Urinary bladder (tissue), 3 donors: ENCODE measurements at regions not wholly inside any gene's neighbourhood (a gene's known extent, or its start where the extent isn't known, plus 50 kb on each side); places are given as distances from the start of the nearest gene placed in this dataset.

Source experiments
- DNase-seq: peaks from one replicate; pipeline ENCODE4 v3.0.0-alpha.2; 2015; ENCODE audit errors: extremely low spot score
- H3K27ac ChIP-seq: one replicate; pipeline ENCODE4 v1.5.1; 2013; ENCODE audit warnings: low read depth, mild to moderate bottlenecking, moderate library complexity
- H3K36me3 ChIP-seq: one replicate; pipeline ENCODE4 v1.6.1; 2013; ENCODE audit warnings: mild to moderate bottlenecking, moderate library complexity; ENCODE audit not compliant: insufficient read depth
- H3K4me1 ChIP-seq: one replicate; pipeline ENCODE4 v1.6.1; 2013; ENCODE audit warnings: mild to moderate bottlenecking, moderate library complexity; ENCODE audit not compliant: insufficient read depth
- H3K4me3 ChIP-seq: one replicate; pipeline ENCODE4 v1.5.1; 2013; ENCODE audit warnings: low read depth, low read length
- WGBS: extraction: QIAGEN DNeasy Blood & Tissue Kit; methylation state at CpG from one replicate; pipeline ENCODE4 v1.1.7; 2013; 5-methylcytosine and 5-hydroxymethylcytosine counted together
- donor health status: healthy with polysubstance abuse.
- donor health status: healthy.

DNA sequence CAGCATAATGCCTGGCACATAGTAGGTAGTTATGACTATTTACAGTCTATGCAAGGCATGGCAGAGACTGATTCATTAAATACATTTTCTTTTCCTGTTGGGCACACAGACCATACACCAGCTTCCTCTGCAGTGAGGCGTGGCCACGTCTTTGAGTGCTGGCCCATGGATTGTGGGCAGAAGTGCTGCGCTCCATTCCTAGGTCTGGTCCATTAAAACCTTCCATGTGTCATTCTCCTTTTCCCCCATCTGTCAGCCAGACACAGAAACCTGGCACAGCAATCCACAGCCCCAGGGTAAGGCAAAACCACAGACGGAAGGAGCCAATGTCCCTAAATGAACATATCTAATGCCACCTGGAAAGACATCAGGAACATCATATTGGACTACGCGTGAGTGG is 141.9 kb downstream of the TTC32 start:
- Histone ChIP-seq H3K27ac (no peak overlapping the region), H3K4me1 (no peaks in the 10 kb centered on the region), H3K36me3 (no peaks in the 10 kb centered on the region), H3K4me3 (no peak overlapping the region)
- 81% methylated on average over 6 of the region's 6 CpGs for WGBS
- no peak for DNase-seq

GRCh38 chr2:19758658-19759057 is 143.1 kb downstream of the TTC32 start:
- no peaks in the 10 kb centered on the region for H3K4me1 ChIP-seq
- H3K27ac ChIP-seq = no peak overlapping the region
- DNase-seq = no peak
- no peaks in the 10 kb centered on the region for H3K36me3 ChIP-seq
- 82% methylated on average over 5 of the region's 5 CpGs for WGBS
- no peak overlapping the region for H3K4me3 ChIP-seq

- Histone ChIP-seq H3K4me3 (no peak overlapping the region), H3K36me3 (no peaks in the 10 kb centered on the region), H3K27ac (no peak overlapping the region), H3K4me1 (no peaks in the 10 kb centered on the region)
- DNase-seq = no peak
- 70% methylated on average over 3 of the region's 3 CpGs for WGBS
Measured at GRCh38 chr2:19757586-19757985, 144.2 kb downstream of the TTC32 start.

DNA sequence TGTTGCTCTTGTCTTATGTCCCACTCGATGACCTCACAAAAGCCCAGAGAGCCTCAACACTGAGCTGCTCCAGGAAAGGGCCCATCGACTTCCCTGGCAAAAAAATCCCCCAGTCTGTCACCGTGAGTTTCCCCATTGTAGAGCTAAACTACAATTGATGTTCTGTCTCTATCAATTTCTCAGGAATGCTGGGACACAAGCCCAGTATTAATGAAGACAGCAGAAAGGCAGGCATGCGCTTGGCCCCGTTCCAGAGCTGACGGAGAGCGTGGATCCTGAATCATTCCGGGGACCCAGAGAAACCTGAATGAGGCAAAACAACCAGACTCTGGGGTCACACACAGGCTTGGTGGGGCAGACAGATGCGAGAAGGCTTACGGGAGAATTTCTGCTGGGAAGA is 146.9 kb downstream of the TTC32 start:
- H3K27ac ChIP-seq = no peak overlapping the region
- DNase-seq = no peak
- no peaks in the 10 kb centered on the region for H3K4me1 ChIP-seq
- 71% methylated on average over 10 of the region's 10 CpGs for WGBS
- no peaks in the 10 kb centered on the region for H3K36me3 ChIP-seq
- no peak overlapping the region for H3K4me3 ChIP-seq

GRCh38 chr2:19753818-19754217 is 148.0 kb downstream of the TTC32 start:
- Histone ChIP-seq H3K27ac (no peak overlapping the region), H3K4me1 (no peaks in the 10 kb centered on the region), H3K4me3 (no peak overlapping the region), H3K36me3 (no peaks in the 10 kb centered on the region)
- DNase-seq = no peak
- 97% methylated on average over 2 of the region's 2 CpGs for WGBS

- no peak overlapping the region for H3K4me3 ChIP-seq
- H3K27ac ChIP-seq = no peak overlapping the region
- no peaks in the 10 kb centered on the region for H3K4me1 ChIP-seq
- no peak for DNase-seq
- no peaks in the 10 kb centered on the region for H3K36me3 ChIP-seq
- 59% methylated on average over 1 of the region's 1 CpG for WGBS
Measured at GRCh38 chr2:19753314-19753713, 148.5 kb downstream of the TTC32 start.

- 42% methylated on average over 3 of the region's 3 CpGs for WGBS
- Histone ChIP-seq H3K4me1 (no peaks in the 10 kb centered on the region), H3K36me3 (no peaks in the 10 kb centered on the region), H3K27ac (no peak overlapping the region), H3K4me3 (no peak overlapping the region)
- no peak for DNase-seq
Measured at GRCh38 chr2:19752500-19752899, 149.3 kb downstream of the TTC32 start.

DNA sequence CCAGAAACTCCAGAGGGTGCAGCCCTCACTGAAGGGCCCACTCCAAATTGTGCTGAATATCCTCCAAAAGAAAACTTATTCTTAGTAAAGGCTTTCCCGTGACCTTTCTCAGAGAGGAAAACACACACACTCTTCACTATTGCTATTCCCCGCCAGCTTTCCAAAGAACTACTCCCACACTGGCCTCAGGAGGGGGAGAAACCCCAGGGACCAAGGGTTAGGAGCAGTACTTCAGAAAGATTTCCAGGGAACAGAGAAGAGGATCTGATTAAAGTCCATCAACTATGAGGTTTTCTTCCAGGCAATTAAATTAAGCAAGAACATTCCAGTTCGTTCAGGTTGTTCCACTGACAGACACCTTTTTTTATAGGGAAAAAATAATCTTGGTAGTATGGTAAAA is 150.2 kb downstream of the TTC32 start:
- Histone ChIP-seq H3K4me1 (no peaks in the 10 kb centered on the region), H3K27ac (no peak overlapping the region), H3K36me3 (no peaks in the 10 kb centered on the region), H3K4me3 (no peak overlapping the region)
- DNase-seq = no peak
- WGBS = 74% methylated on average over 3 of the region's 3 CpGs

DNA sequence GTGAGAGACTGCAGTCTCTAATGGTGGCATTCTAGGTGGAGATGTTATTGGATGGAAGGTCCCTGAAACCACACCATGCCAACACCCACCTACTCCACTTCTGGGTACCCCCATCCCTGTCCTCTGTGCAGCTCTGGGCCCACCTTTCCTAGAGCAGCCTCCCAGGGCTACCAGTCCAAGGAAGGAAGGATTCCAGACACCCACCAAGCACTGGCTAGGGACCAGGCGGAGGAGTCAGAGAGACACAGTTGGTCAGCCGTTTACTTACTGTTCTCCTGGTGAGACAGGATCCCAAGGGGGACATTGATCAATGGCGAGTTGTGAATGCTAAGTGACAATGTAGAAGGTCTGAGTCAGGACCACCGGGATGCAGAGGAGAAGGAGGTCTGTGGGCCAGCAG is 151.6 kb downstream of the TTC32 start:
- Histone ChIP-seq H3K36me3 (no peaks in the 10 kb centered on the region), H3K4me1 (no peaks in the 10 kb centered on the region), H3K4me3 (no peak overlapping the region), H3K27ac (no peak overlapping the region)
- 95% methylated on average over 4 of the region's 4 CpGs for WGBS
- DNase-seq = no peak

GRCh38 chr2:19749507-19749836 is 152.3 kb downstream of the TTC32 start:
- no peak for DNase-seq
- WGBS = 88% methylated on average over 3 of the region's 3 CpGs
- no peak overlapping the region for H3K27ac ChIP-seq
- no peak overlapping the region for H3K4me3 ChIP-seq
- H3K36me3 ChIP-seq = no peaks in the 10 kb centered on the region
- no peaks in the 10 kb centered on the region for H3K4me1 ChIP-seq

DNA sequence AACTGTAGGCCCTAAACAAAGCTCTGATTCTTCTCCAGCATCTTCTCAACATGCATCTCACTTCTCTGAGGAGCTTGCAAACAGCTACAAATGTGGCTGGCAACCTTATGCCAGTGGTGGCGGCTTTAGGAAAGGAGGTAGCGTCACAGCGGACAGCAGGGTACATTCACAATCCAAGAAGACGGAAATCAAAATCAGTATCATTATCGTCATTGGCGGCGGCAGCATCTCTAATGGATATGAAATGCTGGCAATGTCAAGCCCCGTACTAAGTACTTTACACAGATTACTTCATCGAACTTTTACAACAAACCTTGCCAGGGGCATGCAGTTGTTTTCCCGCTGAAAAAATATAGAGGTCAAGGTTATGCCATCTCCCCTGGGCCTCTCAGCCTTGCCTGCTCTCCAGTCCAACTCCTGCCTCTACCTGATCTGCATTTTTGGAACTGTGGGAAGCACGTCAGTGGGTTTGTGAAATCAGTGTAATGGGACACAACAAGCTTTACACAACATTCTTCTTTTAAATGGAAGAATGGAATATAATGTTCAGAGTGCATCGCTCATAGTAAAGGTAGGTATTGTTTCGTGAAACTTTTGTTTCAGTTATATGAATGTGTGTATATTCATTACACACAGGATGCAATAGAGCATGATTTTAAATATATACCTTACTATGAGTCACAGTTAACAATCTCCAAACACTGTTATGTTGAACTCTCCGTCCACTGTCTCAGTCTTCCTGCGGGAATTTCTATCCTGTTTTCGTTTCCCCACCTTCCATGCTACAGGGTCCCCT is 152.9 kb downstream of the TTC32 start:
- no peak for DNase-seq
- Histone ChIP-seq H3K36me3 (no peaks in the 10 kb centered on the region), H3K4me3 (no peak overlapping the region), H3K27ac (no peak overlapping the region), H3K4me1 (no peaks in the 10 kb centered on the region)
- WGBS = 85% methylated on average over 16 of the region's 16 CpGs

- Histone ChIP-seq H3K36me3 (no peaks in the 10 kb centered on the region), H3K27ac (no peak overlapping the region), H3K4me1 (no peaks in the 10 kb centered on the region), H3K4me3 (no peak overlapping the region)
- 81% methylated on average over 6 of the region's 6 CpGs for WGBS
- no peak for DNase-seq
Measured at GRCh38 chr2:19748073-19748375, 153.8 kb downstream of the TTC32 start.

DNA sequence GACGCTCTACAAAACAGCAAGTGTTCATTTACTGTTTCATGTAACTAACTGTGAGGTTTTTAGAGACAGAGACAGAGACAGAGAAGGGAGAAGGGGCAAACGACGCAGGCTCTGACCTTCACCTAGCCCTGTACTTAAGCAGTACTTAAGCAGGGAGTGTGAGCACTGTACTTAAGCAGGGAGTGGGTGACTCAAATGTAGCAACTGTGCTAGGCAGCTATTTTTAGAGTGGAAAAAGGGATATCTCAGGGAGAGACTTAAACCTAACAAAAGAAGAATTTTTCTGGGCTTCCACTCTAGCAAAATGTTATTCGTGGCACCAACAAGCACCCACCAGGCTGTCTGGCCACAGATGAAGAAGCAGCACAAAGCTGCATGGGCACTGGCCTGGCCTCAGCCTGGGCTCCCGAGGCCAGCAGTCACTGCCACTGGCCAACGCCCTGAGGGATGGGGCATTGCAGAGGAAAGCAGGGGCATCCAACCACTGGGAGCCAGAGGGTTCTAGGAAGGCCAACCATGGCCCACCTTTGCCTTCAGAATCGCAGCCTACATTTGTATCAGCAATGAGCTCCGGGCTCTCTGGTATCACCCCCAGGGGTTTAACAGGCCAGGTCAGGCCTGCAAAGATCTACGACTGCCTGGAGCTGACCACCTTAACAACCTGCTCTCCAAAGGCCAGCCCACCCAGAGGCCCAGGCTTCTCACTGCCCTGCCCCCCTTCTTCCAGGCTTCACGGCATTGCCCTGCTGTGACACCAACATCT is 154.3 kb downstream of the TTC32 start:
- no peak overlapping the region for H3K27ac ChIP-seq
- H3K4me3 ChIP-seq = no peak overlapping the region
- WGBS = 85% methylated on average over 10 of the region's 10 CpGs
- H3K36me3 ChIP-seq = no peaks in the 10 kb centered on the region
- H3K4me1 ChIP-seq = no peaks in the 10 kb centered on the region
- DNase-seq = no peak

- H3K27ac ChIP-seq = no peak overlapping the region
Measured at GRCh38 chr2:19746611-19747309, 155.0 kb downstream of the TTC32 start.

More at GRCh38 chr2:19746611-19747309, 155.0 kb downstream of the TTC32 start:
- H3K4me1 ChIP-seq = no peaks in the 10 kb centered on the region
- no peak for DNase-seq
- no peaks in the 10 kb centered on the region for H3K36me3 ChIP-seq
- H3K4me3 ChIP-seq = no peak overlapping the region
- 82% methylated on average over 13 of the region's 13 CpGs for WGBS
